ENCODE measurements at regions not wholly inside any gene's neighbourhood (a gene's known extent, or its start where the extent isn't known, plus 50 kb on each side); places are given as distances from the start of the nearest gene placed in this dataset.
"Not testable (repeated sequence)": the region's sequence is repeated elsewhere in the genome, so short reads cannot be mapped to it uniquely, and the experiment has no call there.

DNA sequence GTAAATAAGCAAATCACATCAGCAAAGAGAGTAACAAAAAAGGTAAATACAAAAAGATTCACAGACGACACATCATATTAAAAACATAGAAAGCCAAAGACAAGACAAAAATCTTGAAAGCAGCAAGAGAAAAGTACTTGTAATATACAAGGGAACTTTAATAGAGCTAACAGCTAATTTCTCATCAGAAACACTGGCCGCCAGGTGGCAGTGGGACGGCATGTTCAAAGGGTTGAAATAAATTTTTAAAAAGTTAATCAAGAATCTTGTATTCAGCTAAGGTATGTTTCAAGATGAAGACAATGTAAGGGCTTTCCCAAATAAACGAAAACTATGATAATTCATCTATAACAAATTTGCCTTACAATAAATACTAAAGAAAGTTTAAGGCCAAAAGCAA, 358.1 kb downstream of the LRRIQ3 start:
- peak in 1 of 2 experiments; percentile 52 for DNase-seq

DNA sequence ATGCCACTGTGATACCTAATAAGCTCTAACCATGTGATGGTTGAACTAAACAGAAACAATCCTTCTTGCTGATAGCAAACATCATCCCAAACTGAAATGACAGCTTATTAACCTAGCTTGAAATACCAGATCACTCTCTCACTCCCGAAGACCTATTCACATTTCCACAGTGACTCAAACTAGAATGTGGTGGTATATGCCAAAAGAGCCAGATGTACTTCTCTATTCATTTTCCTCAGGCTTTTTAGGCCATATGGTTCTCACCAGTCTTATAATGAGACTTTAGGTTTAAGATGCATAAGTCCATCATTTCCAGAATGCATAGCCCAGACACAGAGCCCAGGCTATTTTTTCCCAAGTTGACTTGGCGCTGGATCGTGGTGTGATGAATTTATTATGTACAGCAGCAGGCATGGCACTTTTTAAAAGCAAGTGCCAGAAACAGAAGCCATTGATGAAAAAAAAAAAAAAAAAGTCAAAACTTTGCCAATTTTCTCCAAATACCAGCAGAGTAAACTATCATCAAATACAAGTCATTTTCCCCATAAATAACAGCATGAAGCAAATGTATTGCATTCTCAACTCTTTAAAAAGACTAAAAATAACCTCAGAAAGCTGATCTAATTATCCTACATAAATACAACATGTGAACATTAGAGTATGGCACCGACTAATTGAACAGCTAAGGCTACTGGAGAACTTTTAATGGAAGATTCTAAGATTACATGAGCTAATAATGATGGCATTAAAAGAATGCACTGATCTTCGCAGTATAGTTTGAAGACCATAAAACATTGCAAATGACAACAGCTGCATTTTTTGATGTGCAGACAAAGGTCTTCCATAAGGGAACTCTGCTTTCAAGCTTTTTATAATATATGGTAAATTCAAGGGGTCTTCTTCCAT, 365.4 kb downstream of the LRRIQ3 start:
- DNase-seq, result no peak

DNA sequence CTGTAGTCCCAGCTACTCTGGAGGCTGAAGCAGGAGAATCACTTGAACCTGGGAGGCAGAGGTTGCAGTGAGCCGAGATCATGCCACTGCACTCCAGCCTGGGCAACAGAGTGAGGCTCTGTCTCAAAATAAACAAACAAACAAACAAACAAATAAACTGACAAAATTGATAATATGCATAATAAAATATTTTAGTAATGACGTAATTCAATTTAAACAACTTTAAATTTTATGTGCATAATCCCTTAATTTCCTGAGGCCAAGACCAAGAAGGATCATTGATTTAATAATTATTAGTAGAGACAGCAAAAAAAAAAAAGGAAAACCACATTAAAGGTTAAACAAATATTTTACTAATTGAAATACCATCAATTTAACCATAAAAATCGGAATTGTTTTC, 370.7 kb downstream of the LRRIQ3 start:
- not testable (repeated sequence) for DNase-seq

- no peak for DNase-seq
These were observed 373.9 kb downstream of the LRRIQ3 start for GRCh38 chr1:73824065-73824464.

GRCh38 chr1:73821520-73821919, 376.5 kb downstream of the LRRIQ3 start:
- no peak for DNase-seq

DNA sequence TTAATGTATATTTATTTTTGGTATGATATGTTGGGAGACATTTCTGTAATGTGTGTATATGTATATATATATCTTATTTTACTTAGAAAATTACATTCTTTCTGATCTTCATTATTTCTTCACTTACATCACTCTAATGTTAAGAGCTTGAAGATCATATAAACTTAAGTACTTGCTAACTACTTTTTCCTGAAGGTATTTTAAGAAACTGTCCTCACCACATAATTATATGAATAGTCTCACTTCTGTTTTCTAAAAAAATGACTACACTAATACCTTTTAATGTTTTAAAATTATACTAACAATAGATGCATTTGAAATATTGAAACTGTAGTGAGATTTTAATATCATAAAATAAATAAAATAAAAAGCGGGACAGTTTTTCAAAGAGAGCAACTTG, 377.1 kb downstream of the LRRIQ3 start:
- no peak for DNase-seq

- peak; percentile 65 to 73 for DNase-seq
These were observed 384.3 kb downstream of the LRRIQ3 start for GRCh38 chr1:73813716-73814115.

DNA sequence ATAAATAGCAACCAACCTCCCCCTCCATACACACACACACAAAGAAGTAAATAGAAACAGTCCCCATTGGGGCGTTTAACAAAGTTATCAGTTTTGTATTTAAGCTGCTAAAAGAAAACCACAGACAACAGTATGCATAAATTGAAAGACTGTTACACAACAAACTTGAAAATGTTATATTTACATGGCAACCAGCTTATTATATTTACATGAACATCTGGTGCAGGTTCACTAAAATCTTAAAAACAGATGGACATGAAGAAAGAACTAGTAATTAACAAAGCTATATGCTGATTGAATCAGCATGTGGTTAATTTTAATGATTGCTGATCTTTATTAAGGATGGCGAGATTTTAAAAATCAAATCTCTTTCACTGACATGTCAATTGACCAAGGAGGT, 384.7 kb downstream of the LRRIQ3 start:
- no peak for DNase-seq

GRCh38 chr1:73811798-73812197, 386.2 kb downstream of the LRRIQ3 start:
- DNase-seq, result peak in 1 of 2 experiments; percentile 7

DNA sequence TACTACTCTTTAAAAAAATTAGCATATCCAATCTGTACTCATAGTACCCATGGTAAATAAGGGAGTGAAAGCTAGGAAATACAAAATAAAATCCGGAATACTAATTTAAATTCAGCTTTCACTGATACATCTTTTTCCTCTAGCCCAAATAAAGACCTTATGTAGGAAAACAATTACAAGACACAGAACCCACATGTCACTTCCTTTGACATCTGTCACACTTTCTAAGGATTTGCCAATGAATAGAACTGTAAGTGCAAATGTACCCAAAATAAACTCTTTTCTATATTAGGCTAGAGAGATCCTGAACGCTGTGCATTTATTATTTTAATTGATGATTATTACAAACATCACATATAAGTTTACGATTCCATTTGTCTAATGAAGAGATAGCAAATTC, 393.0 kb downstream of the LRRIQ3 start:
- DNase-seq, result no peak

- peak; percentile 29 to 32 for DNase-seq
These were observed 394.6 kb downstream of the LRRIQ3 start for GRCh38 chr1:73803380-73803779.

- no peak for DNase-seq
These were observed 396.0 kb downstream of the LRRIQ3 start for GRCh38 chr1:73801912-73802429.

DNA sequence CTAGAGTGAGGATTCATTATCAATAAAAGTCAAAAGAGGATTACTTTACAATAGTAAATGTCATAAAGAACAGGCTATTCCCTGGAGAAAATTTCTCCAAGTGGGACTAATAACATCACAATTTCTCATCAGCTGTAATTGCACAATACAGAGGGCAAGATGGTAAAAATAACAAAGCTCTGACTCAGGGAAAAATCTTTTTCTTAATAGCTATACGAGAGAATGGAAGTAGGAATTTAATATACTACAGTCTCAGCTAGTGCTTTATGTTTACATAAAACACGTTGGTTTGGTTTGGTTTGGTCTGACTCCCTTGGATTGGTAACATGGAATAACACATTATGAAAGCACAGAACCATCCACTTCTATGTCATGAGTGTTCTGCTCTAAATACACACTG, 397.6 kb downstream of the LRRIQ3 start:
- no peak for DNase-seq

DNA sequence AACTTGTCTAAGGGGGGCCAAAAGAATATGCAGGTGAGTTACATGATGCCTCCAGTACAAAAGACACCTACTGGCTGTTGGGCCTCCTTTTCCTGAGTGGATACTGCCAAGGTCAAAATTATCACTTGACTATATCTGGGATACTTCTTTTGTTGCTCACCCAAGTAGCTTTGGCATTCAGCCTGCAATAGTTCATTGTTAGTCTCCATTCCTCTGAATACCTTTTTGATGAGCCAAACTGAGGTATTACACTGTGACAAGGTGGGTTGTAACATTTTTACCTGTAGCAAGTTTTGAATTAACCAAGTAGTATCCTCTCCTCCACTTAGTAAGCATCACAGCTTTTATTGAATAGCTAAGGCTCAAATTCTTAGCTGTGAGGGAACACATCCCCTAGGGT, 408.0 kb downstream of the LRRIQ3 start:
- no peak for DNase-seq

DNA sequence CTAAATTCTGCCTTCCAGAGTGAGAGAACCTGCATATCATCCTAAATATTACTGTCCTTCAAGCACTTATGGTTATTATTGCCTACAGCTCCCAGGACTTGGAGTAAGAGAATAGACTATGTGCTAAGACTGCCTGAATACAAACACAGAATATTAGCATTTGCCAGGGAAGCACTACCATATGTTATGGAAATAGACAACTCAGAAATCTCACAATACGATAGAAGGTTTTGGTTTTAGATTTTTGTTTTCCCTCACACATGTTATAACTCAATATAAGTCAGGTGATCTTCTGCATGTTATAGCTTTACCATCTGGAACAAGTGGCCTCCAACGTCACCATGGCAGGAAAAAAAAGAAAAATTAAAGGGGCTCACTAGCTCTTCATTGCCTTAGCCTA, 413.9 kb downstream of the LRRIQ3 start:
- DNase-seq, result no peak

GRCh38 chr1:73783352-73783751, 414.6 kb downstream of the LRRIQ3 start:
- DNase-seq, result no peak

DNA sequence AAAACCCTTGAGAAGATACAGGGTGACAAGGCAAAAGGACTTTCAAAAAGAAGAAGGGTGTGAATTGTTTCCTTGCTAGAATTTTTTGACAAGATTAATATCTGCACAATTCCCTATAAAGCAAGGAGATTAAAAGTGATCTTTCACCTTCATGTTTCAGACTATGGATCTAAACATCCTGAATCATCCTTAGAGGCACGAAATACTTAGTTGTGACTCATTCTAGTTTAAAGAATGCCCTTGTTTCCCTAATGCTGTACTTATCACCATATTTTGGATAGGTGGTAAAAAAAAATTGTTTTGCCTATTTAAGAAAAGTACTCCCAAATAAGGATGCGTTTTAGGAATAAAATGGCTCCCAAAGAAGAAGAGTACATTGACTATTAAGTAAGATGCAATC, 415.1 kb downstream of the LRRIQ3 start:
- no peak for DNase-seq

DNA sequence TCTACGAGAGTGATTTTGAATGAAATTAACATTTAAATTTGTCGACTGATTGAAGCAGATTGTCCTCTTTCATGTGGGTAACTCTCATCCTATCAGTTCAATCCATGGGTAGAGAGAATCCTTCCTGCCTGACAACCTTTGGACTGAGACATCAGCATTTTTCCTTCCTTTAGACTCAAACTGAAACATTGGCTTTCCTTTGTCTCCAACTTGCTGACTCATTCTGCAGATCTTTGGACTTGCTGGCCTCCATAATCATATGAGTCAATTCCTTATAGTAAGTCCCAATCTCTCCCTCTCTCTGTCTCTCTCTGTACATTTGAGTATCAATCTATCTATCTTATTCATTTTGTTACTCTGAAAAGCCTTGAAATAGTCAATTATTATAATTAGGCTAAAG, 416.7 kb downstream of the LRRIQ3 start:
- no peak for DNase-seq

GRCh38 chr1:73778471-73778870, 419.5 kb downstream of the LRRIQ3 start:
- DNase-seq, result no peak

DNA sequence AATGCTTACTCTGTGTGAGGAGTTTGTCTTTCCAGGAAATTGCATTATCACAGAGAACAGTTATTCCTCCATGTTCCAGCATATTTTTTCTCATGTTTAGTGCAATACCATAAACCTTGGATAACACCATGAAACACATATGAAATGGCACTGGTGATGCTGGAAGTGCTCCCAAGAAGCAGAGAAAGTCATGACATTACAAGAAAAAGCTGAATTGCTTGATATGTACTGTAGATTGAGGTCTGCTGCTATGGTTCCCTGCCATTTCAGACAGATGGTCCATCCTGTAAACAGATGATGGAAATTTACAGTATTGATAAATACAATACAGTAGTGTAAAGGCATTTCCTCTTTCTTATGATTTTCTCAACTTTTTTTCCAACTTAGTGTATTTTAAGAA, 422.1 kb downstream of the LRRIQ3 start:
- no peak for DNase-seq

GRCh38 chr1:73772941-73773340, 425.0 kb downstream of the LRRIQ3 start:
- DNase-seq, result no peak

DNA sequence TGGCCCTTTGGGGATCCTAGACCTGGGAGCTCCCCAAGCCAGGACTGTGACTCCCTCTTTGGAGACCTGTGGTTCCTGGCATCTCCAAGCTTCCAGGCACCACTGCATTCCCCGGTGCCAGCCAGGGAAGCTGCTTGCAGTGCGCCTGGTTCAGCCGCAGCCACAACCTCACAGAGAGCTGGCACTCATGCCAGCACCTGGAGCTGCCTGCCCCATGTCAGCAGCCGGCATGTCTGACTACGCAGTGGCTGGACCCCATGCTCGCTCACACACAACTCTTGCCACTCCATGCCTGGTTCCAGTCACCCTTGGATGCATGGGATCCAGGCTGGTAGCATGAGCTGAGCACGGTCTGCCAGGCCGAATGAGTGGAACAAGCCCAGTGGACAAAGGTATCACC, 426.6 kb downstream of the LRRIQ3 start:
- DNase-seq, result no peak

- DNase-seq, result no peak
These were observed 427.7 kb downstream of the LRRIQ3 start for GRCh38 chr1:73770109-73770905.

DNA sequence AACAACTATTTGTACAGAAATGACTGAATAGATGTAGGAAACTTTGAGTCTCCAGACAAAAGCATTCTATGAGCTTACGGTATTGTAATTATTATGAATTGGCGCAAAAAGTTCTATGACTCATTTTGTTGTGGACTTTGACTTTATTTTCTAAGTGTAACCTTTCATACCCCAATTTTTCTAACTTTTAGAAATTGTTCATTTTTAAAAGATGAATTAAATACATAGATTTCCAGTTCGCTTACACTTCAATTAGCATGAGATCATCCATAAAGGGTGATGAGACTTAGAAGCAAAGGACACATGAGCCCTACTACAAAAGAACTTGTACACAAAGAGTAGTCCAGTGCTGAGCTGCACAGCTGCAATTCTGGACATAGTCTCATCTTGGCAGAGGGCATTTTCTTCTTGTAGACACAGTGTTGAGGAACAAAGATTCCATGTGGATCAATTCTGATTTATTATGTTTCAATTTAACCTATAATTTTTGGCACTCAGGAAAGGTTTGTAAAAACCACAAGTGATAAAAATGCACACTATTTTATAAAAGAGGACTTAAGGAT, 431.1 kb downstream of the LRRIQ3 start:
- no peak for DNase-seq
